Activated CD8-positive, alpha-beta T cell treated with anti-CD3 and anti-CD28 coated beads, Interleukin-2, amount 10 ng/mL, durations not matched to agents 7 days and 5 days (primary cell): ENCODE measurements at regions not wholly inside any gene's neighbourhood (a gene's known extent, or its start where the extent isn't known, plus 50 kb on each side); places are given as distances from the start of the nearest gene placed in this dataset.

Experiments
- ATAC-seq: fragments of 150-1000 bp; cut with Tn5 transposase; one replicate; pipeline ENCODE4 v1.10.0; 2021; ENCODE audit warnings: moderate library complexity
- CTCF ChIA-PET: fragments of 350-600 bp; sonication (Branson Sonifier 250); formaldehyde crosslinking; loops from one replicate; lab custom pipeline; 2021; ENCODE audit warnings: antibody characterized with exemption; lab: Charles Lee
- POLR2A ChIA-PET: fragments of 350-600 bp; sonication (Branson Sonifier 250); formaldehyde crosslinking; loops from one replicate; lab custom pipeline; 2021; ENCODE audit warnings: antibody characterized with exemption; lab: Charles Lee
- DNase-seq: peaks from one replicate; pipeline ENCODE4 v3.0.0-alpha.2; 2020
- H3K27ac Mint-ChIP-seq: one replicate; pipeline ENCODE4 v1.8.0; 2021; ENCODE audit warnings: mild to moderate bottlenecking, mixed read lengths
- H3K27me3 Mint-ChIP-seq: one replicate; pipeline ENCODE4 v1.8.0; 2021; ENCODE audit warnings: low read depth, mixed read lengths
- H3K36me3 Mint-ChIP-seq: one replicate; pipeline ENCODE4 v1.8.0; 2021; ENCODE audit warnings: low read depth, mixed read lengths
- H3K4me1 Mint-ChIP-seq: one replicate; pipeline ENCODE4 v1.8.0; 2021; ENCODE audit warnings: low read depth, mixed read lengths
- H3K4me3 Mint-ChIP-seq: one replicate; pipeline ENCODE4 v1.8.0; 2021; ENCODE audit warnings: mild to moderate bottlenecking, mixed read lengths
- H3K9me3 Mint-ChIP-seq: one replicate; pipeline ENCODE4 v1.8.0; 2022; ENCODE audit warnings: mixed read lengths; ENCODE audit not compliant: insufficient read depth

DNA sequence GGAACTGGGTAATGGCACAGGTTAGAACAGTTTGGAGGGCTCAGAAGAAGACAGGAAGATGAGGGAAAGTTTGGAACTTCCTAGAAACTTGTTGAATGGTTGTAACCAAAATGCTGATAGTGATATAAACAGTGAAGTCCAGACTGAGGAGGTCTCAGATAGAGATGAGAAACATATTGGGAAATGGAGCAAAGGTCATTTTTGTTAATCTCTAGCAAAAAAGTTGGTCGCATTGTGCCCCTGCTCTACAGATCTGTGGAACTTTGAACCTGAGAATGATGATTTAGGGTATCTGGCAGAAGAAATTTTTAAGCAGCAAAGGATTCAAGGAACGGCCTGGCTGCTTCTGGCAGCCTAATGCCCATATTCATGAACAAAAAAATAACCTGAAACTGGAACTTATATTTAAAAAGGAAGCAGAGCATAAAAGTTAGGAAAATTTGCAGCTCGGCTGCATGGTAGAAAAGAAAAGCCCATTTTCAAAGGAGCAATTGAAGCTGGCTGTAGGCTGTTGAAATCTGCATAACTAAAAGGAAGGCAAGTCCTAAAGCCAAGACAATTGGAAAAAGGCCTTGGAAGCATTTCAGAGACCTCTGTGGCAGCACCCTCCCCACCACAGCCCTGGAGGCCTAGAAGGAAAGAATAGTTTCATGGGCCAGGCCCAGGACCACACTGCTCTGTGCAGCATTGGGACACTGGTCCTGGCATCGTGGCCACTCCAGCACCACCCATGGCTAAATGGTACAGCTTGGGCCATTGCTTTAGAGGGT, 182.6 kb upstream of the CD96 start:
- POLR2A ChIA-PET: no interaction called here
- CTCF ChIA-PET: no interaction called here
- ATAC-seq (no peak), DNase-seq (no peak)
- H3K27me3 Mint-ChIP-seq: no peaks in the 10 kb centered on the region
- no peaks in the 10 kb centered on the region for H3K36me3 Mint-ChIP-seq
- H3K4me3 Mint-ChIP-seq: no peak overlapping the region
- H3K27ac Mint-ChIP-seq: no peak overlapping the region
- H3K4me1 Mint-ChIP-seq: no peaks in the 10 kb centered on the region
- no peaks in the 10 kb centered on the region for H3K9me3 Mint-ChIP-seq

DNA sequence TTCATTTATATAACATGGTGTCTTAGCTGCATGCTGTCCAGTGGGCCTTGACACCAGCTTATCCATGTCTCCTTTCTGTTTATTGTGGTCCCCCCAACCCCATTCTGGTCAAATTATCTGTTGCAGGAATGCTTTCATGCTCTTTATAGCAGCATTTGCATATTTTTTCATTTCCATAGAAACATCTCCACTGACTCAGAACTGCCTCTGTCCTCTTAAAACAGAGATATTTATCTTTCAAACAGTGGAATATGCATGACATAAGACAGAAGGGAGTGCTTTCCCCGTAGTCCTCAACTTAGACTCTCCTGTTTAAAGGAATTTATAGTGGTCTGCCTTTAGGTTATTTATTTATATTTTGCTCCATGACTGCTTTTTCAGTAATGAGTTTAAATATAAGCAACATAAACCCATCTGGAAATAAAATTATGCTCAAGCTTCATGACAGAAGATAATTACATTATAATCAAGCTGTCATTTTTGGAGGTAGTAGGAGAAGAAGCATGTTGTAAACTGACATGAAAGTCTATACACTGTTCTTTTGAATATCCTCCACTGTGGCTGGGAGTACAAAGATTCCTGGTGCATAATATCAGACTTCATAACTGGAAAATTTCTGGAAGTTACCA, 179.5 kb upstream of the CD96 start:
- no peaks in the 10 kb centered on the region for H3K36me3 Mint-ChIP-seq
- H3K9me3 Mint-ChIP-seq: no peaks in the 10 kb centered on the region
- POLR2A ChIA-PET: no interaction called here
- no peak overlapping the region for H3K4me3 Mint-ChIP-seq
- CTCF ChIA-PET: no interaction called here
- H3K4me1 Mint-ChIP-seq: peaks cover 2% of the 10 kb centered on the region
- no peak overlapping the region for H3K27ac Mint-ChIP-seq
- no peak for DNase-seq
- H3K27me3 Mint-ChIP-seq: no peaks in the 10 kb centered on the region
- no peak for ATAC-seq

DNA sequence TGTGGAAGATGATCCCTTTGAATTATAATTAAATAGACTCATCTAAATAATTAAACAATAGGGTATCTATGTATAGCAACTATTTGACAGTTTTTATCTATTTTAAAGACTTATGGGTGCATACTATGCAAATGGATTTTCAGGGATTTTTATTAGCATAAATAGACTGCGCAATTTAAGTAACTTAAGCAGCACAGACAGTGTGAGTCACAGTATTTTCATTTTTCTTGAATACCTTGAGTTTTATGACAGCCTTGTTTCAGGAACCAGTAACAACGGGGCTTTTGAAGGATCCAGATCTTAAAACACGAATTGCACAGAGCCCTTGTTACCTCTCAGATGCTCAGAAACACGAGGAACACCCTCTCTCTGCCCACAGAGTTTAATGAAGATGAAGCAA, 175.5 kb upstream of the CD96 start:
- POLR2A ChIA-PET: no interaction called here
- no peak overlapping the region for H3K4me3 Mint-ChIP-seq
- no peak for ATAC-seq

DNA sequence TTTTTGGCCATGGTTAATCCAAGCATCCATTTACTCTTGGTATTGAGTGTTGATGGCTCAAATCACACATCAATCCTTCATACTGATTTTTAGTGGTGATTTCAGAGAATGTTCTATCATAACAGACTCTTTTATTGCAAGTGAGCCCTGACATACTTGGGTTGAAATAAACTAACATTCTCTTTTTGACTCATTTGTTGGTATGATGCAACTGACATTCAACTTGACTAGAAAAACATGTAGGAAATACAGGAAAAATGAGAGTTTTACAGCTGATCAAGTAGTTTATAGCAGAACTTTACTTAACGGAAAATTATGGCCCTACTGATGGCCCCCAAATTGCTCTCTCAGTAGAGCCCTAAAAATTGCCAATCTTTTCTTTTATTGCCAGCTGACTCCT, 173.9 kb upstream of the CD96 start:
- no peak overlapping the region for H3K4me3 Mint-ChIP-seq
- peaks cover 2% of the 10 kb centered on the region for H3K4me1 Mint-ChIP-seq
- POLR2A ChIA-PET: no interaction called here
- H3K9me3 Mint-ChIP-seq: peaks cover 15% of the 10 kb centered on the region
- H3K36me3 Mint-ChIP-seq: no peaks in the 10 kb centered on the region
- H3K27me3 Mint-ChIP-seq: no peaks in the 10 kb centered on the region
- ATAC-seq (no peak), DNase-seq (no peak)
- H3K27ac Mint-ChIP-seq: no peak overlapping the region
- CTCF ChIA-PET: no interaction called here

More for the DNA sequence above, 175.5 kb upstream of the CD96 start:
- Mint-ChIP-seq H3K9me3 (peaks cover 10% of the 10 kb centered on the region), H3K27ac (no peak overlapping the region), H3K36me3 (no peaks in the 10 kb centered on the region), H3K27me3 (no peaks in the 10 kb centered on the region), H3K4me1 (peaks cover 2% of the 10 kb centered on the region)
- DNase-seq: no peak
- CTCF ChIA-PET: interaction anchor here (0.9 kb wide), 1 partner anchor 29 kb away, joined by 3 read pairs; no protein-coding TSS in a partner anchor

DNA sequence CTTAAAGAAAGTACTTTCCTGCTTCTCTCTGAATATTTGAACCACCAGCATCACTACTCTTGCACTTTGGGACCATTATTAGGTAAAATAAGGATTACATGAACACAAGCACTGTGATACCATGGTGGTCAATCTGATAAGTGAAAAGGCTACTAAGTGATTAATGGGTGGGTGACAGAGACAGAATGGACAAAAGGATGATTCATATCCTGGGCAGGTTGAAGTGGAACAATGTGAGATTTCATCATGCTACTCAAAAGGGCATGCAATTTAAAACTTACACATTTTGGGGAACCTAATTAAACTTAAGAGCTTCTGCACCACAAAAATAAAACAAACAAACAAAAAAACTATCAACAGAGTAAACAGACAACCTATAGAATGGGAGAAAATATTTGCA, 172.0 kb upstream of the CD96 start:
- ATAC-seq (no peak), DNase-seq (no peak)
- H3K27ac Mint-ChIP-seq: no peak overlapping the region
- H3K36me3 Mint-ChIP-seq: no peaks in the 10 kb centered on the region
- ChIA-PET CTCF (no interaction called here), POLR2A (no interaction called here)
- no peaks in the 10 kb centered on the region for H3K27me3 Mint-ChIP-seq
- H3K9me3 Mint-ChIP-seq: peaks cover 27% of the 10 kb centered on the region
- no peak overlapping the region for H3K4me3 Mint-ChIP-seq
- H3K4me1 Mint-ChIP-seq: peaks cover 2% of the 10 kb centered on the region

DNA sequence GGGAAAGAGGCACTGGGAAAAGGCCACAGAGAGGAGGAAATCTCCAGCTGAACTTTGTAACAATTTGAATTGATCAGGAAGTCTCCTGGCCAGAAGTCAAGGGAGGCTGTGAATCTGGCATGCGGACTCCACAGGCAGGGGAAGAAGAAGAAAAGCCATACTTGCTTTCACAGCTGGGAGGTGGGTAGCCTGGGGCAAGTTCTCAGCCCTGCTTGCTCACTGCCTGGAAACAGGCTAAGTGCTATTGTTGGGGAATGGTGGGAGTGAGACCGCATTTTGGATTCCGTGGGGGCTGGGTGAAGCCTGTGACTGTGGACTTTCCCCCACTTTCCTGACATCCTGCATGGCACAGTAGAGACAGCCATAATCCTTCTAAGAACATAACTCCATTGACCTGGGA, 168.8 kb upstream of the CD96 start:
- no peak for ATAC-seq
- Mint-ChIP-seq H3K9me3 (peaks cover 30% of the 10 kb centered on the region), H3K4me1 (no peaks in the 10 kb centered on the region), H3K36me3 (no peaks in the 10 kb centered on the region), H3K27ac (no peak overlapping the region), H3K4me3 (no peak overlapping the region), H3K27me3 (no peaks in the 10 kb centered on the region)
- ChIA-PET CTCF (interaction anchor here (0.9 kb wide), 1 partner anchor 36 kb away, joined by 3 read pairs; no protein-coding TSS in a partner anchor), POLR2A (no interaction called here)
- no peak for DNase-seq

DNA sequence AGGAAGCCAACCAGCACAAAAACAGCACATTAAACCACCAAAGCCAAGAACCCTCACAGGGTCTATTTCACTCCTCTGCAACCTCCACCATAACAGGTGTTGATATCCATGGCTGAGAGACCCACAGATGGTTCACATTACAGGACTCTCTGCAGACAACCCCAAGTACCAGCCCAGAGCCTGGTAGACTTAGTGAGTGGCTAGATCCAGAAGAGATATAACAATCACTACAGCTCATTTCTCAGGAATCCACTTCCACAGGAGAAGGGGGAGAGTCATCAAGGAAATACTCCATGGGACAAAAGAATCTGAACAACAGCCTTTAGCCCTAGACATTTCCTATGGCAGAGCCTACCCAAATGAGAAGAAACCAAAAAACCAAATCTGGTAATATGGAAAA, 168.1 kb upstream of the CD96 start:
- peak overlapping the region; percentile 0 for H3K27ac Mint-ChIP-seq
- peaks cover 30% of the 10 kb centered on the region for H3K9me3 Mint-ChIP-seq
- ChIA-PET CTCF (interaction anchor here (0.9 kb wide), 1 partner anchor 37 kb away, joined by 3 read pairs; no protein-coding TSS in a partner anchor), POLR2A (no interaction called here)
- no peaks in the 10 kb centered on the region for H3K36me3 Mint-ChIP-seq
- ATAC-seq: no peak
- no peak for DNase-seq
- no peak overlapping the region for H3K4me3 Mint-ChIP-seq
- no peaks in the 10 kb centered on the region for H3K27me3 Mint-ChIP-seq
- no peaks in the 10 kb centered on the region for H3K4me1 Mint-ChIP-seq

DNA sequence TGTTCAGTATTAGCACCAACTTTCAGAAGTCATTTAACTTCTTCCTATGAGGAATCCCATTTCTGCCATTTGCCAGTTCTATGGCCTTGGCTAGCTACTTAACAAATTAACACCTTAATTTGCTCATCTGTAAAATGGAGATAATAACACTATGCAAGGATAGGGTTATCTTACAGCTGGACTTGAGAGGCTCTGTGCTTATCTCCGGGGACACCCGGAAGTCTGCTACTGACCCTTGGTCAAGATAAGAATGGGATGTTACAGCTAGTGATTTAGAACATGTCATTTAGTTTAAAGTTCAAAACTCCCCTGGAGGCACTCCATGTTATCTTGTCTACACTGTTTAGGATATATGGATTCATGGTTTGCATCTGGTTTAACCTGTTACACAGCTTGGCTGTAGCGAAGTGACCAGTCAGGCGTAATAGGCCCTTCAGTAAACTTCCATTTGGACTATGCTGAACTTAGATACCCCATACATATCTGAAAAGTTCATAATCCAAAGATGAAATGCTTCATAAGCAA, 156.0 kb upstream of the CD96 start:
- Mint-ChIP-seq H3K9me3 (peaks cover 17% of the 10 kb centered on the region), H3K27ac (no peak overlapping the region), H3K36me3 (no peaks in the 10 kb centered on the region), H3K27me3 (no peaks in the 10 kb centered on the region), H3K4me3 (no peak overlapping the region), H3K4me1 (no peaks in the 10 kb centered on the region)
- no peak for ATAC-seq
- no peak for DNase-seq
- CTCF ChIA-PET: no interaction called here
- POLR2A ChIA-PET: no interaction called here

DNA sequence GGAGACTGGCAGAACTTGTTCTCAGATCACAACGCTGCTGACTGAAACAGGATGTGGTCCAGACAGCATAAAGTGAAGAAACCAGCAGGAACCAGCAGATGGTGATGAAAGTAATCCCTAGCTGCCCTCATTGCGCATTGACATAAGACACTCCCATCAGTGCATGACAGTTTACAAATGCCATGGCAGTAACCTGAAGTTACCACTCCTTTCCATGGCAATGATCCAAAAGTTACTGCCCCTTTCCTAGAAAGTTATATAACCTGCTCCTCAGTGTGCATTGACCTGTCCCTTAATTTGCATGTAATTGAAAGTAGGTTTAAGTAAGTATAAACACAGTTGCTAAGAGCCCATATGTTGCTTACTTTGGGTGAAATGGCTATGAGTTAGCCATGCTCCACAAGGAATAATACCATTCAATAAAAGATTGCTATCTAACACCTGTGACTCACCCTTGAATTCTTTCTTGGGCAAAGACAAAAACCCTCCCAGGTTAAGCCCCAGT, 149.1 kb upstream of the CD96 start:
- Mint-ChIP-seq H3K4me1 (peaks cover 17% of the 10 kb centered on the region), H3K27me3 (no peaks in the 10 kb centered on the region), H3K27ac (no peak overlapping the region), H3K4me3 (no peak overlapping the region), H3K9me3 (peaks cover 30% of the 10 kb centered on the region), H3K36me3 (peaks cover 20% of the 10 kb centered on the region)
- DNase-seq: peak; percentile 61
- ChIA-PET POLR2A (no interaction called here), CTCF (interaction anchor here (0.9 kb wide), 1 partner anchor 146 kb away, joined by 3 read pairs; no protein-coding TSS in a partner anchor)
- peak; percentile 76 for ATAC-seq

DNA sequence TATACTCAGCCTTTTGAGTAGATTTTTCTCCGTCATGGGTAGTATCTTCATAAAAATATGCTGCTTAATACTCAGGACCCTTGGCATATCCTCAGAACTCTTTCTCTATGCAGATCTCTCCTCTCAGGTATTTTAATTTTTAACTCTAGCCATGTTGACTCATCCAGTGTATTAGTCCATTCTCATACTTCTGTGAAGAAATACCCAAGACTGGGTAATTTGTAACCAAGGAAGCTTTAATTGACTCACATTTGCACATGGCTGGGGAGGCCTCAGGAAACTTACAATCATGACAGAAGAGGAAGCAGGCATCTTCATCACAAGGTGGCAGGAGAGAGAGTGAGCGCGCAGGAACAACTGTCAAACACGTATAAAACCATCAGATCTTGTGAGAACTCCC, 129.3 kb upstream of the CD96 start:
- no peaks in the 10 kb centered on the region for H3K4me1 Mint-ChIP-seq
- ChIA-PET CTCF (no interaction called here), POLR2A (no interaction called here)
- DNase-seq: no peak
- H3K27ac Mint-ChIP-seq: no peak overlapping the region
- no peak for ATAC-seq
- peaks cover 10% of the 10 kb centered on the region for H3K9me3 Mint-ChIP-seq
- peaks cover 3% of the 10 kb centered on the region for H3K27me3 Mint-ChIP-seq
- H3K36me3 Mint-ChIP-seq: no peaks in the 10 kb centered on the region
- H3K4me3 Mint-ChIP-seq: no peak overlapping the region

DNA sequence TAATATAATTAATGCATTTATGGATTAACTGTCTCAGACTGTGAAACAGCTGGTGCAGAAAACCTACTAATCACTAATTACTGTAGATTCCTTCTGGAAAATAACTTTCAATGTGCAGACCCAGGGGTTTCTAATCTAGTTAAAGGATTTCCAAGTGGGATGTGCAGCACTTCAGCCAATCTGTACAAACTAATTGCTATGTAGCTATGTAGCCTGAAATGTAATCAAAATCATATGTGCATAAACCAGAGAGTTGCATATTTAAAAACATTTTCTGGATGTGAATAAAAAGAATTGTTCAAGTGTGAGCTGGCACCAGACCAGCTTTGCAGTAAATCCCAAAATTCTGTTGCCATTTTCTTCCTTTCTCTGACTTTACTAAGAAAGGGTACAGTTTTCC, 127.5 kb upstream of the CD96 start:
- peaks cover 5% of the 10 kb centered on the region for H3K9me3 Mint-ChIP-seq
- H3K4me3 Mint-ChIP-seq: no peak overlapping the region
- H3K4me1 Mint-ChIP-seq: no peaks in the 10 kb centered on the region
- ATAC-seq (no peak), DNase-seq (no peak)
- ChIA-PET POLR2A (no interaction called here), CTCF (no interaction called here)
- no peaks in the 10 kb centered on the region for H3K36me3 Mint-ChIP-seq
- peaks cover 7% of the 10 kb centered on the region for H3K27me3 Mint-ChIP-seq
- H3K27ac Mint-ChIP-seq: no peak overlapping the region

DNA sequence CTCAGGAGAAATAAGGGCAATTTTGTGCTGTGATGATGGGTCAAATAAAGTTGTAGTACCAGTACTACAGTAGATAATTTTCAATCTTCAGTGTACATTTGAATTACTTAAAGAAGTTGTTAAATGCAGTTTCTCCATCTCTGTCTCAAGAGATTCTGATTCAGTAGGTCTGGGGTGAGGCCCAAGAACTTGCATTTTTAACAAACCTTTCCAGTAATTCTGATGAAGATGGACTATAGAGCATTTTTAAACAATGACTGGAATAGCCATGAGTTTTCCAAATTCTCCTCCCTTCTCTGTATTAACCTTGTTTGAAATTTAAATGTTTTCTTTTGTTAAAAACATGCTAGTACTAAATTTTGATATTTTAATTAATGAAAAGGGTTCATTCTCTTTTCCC, 127.0 kb upstream of the CD96 start:
- CTCF ChIA-PET: no interaction called here

More for the DNA sequence above, 127.0 kb upstream of the CD96 start:
- H3K4me1 Mint-ChIP-seq: no peaks in the 10 kb centered on the region
- H3K4me3 Mint-ChIP-seq: no peak overlapping the region
- H3K9me3 Mint-ChIP-seq: peaks cover 5% of the 10 kb centered on the region
- POLR2A ChIA-PET: no interaction called here
- no peaks in the 10 kb centered on the region for H3K36me3 Mint-ChIP-seq
- peaks cover 7% of the 10 kb centered on the region for H3K27me3 Mint-ChIP-seq
- ATAC-seq: no peak
- H3K27ac Mint-ChIP-seq: no peak overlapping the region
- DNase-seq: no peak
